GM12878 (cell line): ENCODE measurements at regions not wholly inside any gene's neighbourhood (a gene's known extent, or its start where the extent isn't known, plus 50 kb on each side); places are given as distances from the start of the nearest gene placed in this dataset.

ENCODE experiments used
- ATAC-seq: fragments of 200-7000 bp; cut with Tn5 transposase; 3 replicates; pipeline ENCODE4 v1.9.1; 2020; ENCODE audit warnings: mild to moderate bottlenecking, moderate library complexity
- BruUV-seq: library from RNA; stranded (reverse); fragments of 400-500 nt; replicated peaks from 2 replicates; lab custom pipeline; 2021; lab: Mats Ljungman, UMichigan
- CTCF ChIA-PET: fragments of 300-600 bp; sonication (Branson Sonifier 250); formaldehyde crosslinking; extraction: SDS; loops from one replicate; lab custom pipeline; 2021; ENCODE audit warnings: inconsistent platforms; lab: Yijun Ruan, JAX
- POLR2A ChIA-PET: fragments of 350-600 bp; formaldehyde crosslinking; extraction: SDS; loops from one replicate; lab custom pipeline; 2021; ENCODE audit warnings: inconsistent platforms; lab: Charles Lee
- RAD21 ChIA-PET: fragments of 300-600 bp; sonication (Branson Sonifier 250); formaldehyde crosslinking; loops from one replicate; lab custom pipeline; 2023; ENCODE audit warnings: antibody characterized with exemption; ENCODE audit not compliant: unreplicated experiment; lab: Charles Lee
- SMC1A ChIA-PET: fragments of 300-600 bp; sonication (Branson Sonifier 250); formaldehyde crosslinking; loops from one replicate; lab custom pipeline; 2023; ENCODE audit not compliant: unreplicated experiment, uncharacterized antibody; lab: Charles Lee
- DNase-seq: peaks from one replicate; pipeline ENCODE4 v3.0.0-alpha.2; 2011; ENCODE audit warnings: low read depth, low spot score
- FAIRE-seq: peaks from 3 replicates; lab custom pipeline; 2011; peaks lifted over from hg19 to GRCh38; lab: Jason Lieb, UNC
- H2AFZ ChIP-seq: 2 replicates; pipeline ENCODE4 v1.6.0; 2011; ENCODE audit warnings: low read depth, low read length, control low read depth; ENCODE audit not compliant: control insufficient read depth
- H3K27ac ChIP-seq: 2 replicates; pipeline ENCODE4 v1.5.1; 2011; ENCODE audit warnings: control low read depth; ENCODE audit not compliant: control insufficient read depth, insufficient read depth
- H3K27me3 ChIP-seq, 2 experiments: replicated peaks in 1 of 2; 2 replicates each; pipeline versions ENCODE4 v1.6.0 to v1.6.1; 2011; ENCODE audit warnings: low read length in 1 of 2; ENCODE audit not compliant: control insufficient read depth in 2 of 2, insufficient read depth in 2 of 2
- H3K36me3 ChIP-seq, 2 experiments: 2 replicates each; pipeline ENCODE4 v1.5.1; 2011; ENCODE audit warnings: low read length in 1 of 2; ENCODE audit not compliant: control insufficient read depth in 2 of 2, insufficient read depth in 2 of 2
- H3K4me1 ChIP-seq: 2 replicates; pipeline ENCODE4 v1.6.1; 2011; ENCODE audit warnings: mild to moderate bottlenecking, low read length, moderate library complexity, mixed read lengths; ENCODE audit not compliant: control insufficient read depth, insufficient read depth
- H3K4me2 ChIP-seq: 2 replicates; pipeline ENCODE4 v1.6.0; 2011; ENCODE audit warnings: control low read depth; ENCODE audit not compliant: control insufficient read depth, insufficient read depth
- H3K4me3 ChIP-seq: fragments of 200-600 bp; sonication (generic); 2 replicates; pipeline ENCODE4 v1.5.1; 2016
- H3K79me2 ChIP-seq: 2 replicates; pipeline ENCODE4 v1.6.0; 2011; ENCODE audit warnings: low read length; ENCODE audit not compliant: control insufficient read depth, insufficient read depth
- H3K9ac ChIP-seq: 2 replicates; pipeline ENCODE4 v1.8.0; 2011; ENCODE audit warnings: low read length, control low read depth, mixed read lengths; ENCODE audit not compliant: control insufficient read depth, insufficient read depth
- H3K9me3 ChIP-seq: replicated peaks from 3 replicates; pipeline ENCODE4 v1.5.1; 2011; ENCODE audit warnings: mild to moderate bottlenecking, low read length; ENCODE audit not compliant: control insufficient read depth, insufficient read depth
- H4K20me1 ChIP-seq: 2 replicates; pipeline ENCODE4 v1.6.0; 2011; ENCODE audit not compliant: control insufficient read depth, insufficient read depth
- ASH2L ChIP-seq: fragments of 300-600, 200-600 bp; sonication (generic); IDR thresholded peaks from 2 replicates; pipeline ENCODE4 v1.6.1; 2017; ENCODE audit warnings: low read depth, mild to moderate bottlenecking, borderline replicate concordance
- ETV6 ChIP-seq, 2 experiments: fragments of 450-650 bp in 1 of 2; IDR thresholded peaks in 1 of 2; conservative IDR thresholded peaks in 1 of 2; 2 replicates each; pipeline ENCODE4 v1.6.1; 2014; ENCODE audit warnings: antibody characterized with exemption in 1 of 2, borderline replicate concordance in 1 of 2, low read depth in 1 of 2, mild to moderate bottlenecking in 1 of 2, moderate library complexity in 1 of 2
- MXI1 ChIP-seq: fragments of 150-350 bp; IDR thresholded peaks from 2 replicates; pipeline ENCODE4 v1.6.1; 2011; ENCODE audit warnings: low read depth, mild to moderate bottlenecking, inconsistent platforms, low read length, improper control_type of control experiment
- MYB ChIP-seq: fragments of 150-350 bp; IDR thresholded peaks from 2 replicates; pipeline ENCODE4 v1.6.1; 2014; ENCODE audit warnings: mild to moderate bottlenecking, low read depth, low read length, borderline replicate concordance
- RELA ChIP-seq: fragments of 450-650 bp; IDR thresholded peaks from 2 replicates; pipeline ENCODE4 v1.8.0; 2014; ENCODE audit warnings: borderline replicate concordance; ENCODE audit not compliant: partially characterized antibody
- RFX5 ChIP-seq: IDR thresholded peaks from 2 replicates; pipeline ENCODE4 v1.6.1; 2011; ENCODE audit warnings: low read depth, low read length, improper control_type of control experiment
- SP1 ChIP-seq: IDR thresholded peaks from one replicate; pipeline ENCODE4 v1.6.1; 2011; ENCODE audit warnings: low read depth, low read length
- SREBF1 ChIP-seq: IDR thresholded peaks from 2 replicates; pipeline ENCODE4 v1.6.1; 2012; ENCODE audit warnings: mild to moderate bottlenecking, low read length
- ZNF687 ChIP-seq: fragments of 450-650 bp; IDR thresholded peaks from 2 replicates; pipeline ENCODE4 v1.6.1; 2017; ENCODE audit warnings: mild to moderate bottlenecking, moderate library complexity
- WGBS: methylation state at CpG from one replicate; pipeline ENCODE4 v1.1.6; 2016; ENCODE audit warnings: low lambda C conversion rate; ENCODE audit not compliant: insufficient replicate concordance, insufficient coverage; ENCODE audit errors: missing lambda C conversion rate; 5-methylcytosine and 5-hydroxymethylcytosine counted together
- in situ Hi-C: fragments of 300-500 bp; cut with MboI; formaldehyde crosslinking; loops from 9 replicates; pipeline ENCODE4 v1.14.3; 2018; ENCODE audit warnings: mixed read lengths
- intact Hi-C: fragments of 100-400 bp; cut with micrococcal nuclease; formaldehyde crosslinking; loops from one replicate; pipeline ENCODE4 v1.14.2; 2022; ENCODE audit not compliant: unreplicated experiment
- TF ChIP-seq, protein P1 (sequence below): IDR thresholded peaks from 2 replicates; pipeline ENCODE4 v1.6.1; 2012; ENCODE audit warnings: mild to moderate bottlenecking, low read depth, low read length

DNA sequence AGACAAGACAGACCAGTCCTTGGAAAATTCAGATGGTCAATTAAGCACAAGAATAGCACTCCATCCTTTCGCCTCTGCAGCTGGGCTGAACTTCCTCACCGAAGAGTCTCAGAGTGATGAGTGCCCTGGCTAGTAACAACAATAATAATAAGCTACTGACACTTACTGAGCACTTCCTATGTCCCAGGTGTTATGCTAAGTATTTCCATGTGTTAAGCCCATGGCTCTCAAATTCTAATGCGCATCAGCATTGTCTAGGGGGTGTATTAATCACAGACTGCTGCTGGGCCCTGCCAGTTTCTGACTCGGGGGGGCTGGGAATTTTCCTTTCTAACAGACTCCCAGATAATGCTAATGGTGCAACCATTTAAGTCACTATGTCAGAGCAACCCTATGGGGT, 118.2 kb upstream of the LRFN2 start:
- in situ Hi-C loops (no loop called here), intact Hi-C loops (no loop called here)
- TF ChIP-seq, protein P1, sequence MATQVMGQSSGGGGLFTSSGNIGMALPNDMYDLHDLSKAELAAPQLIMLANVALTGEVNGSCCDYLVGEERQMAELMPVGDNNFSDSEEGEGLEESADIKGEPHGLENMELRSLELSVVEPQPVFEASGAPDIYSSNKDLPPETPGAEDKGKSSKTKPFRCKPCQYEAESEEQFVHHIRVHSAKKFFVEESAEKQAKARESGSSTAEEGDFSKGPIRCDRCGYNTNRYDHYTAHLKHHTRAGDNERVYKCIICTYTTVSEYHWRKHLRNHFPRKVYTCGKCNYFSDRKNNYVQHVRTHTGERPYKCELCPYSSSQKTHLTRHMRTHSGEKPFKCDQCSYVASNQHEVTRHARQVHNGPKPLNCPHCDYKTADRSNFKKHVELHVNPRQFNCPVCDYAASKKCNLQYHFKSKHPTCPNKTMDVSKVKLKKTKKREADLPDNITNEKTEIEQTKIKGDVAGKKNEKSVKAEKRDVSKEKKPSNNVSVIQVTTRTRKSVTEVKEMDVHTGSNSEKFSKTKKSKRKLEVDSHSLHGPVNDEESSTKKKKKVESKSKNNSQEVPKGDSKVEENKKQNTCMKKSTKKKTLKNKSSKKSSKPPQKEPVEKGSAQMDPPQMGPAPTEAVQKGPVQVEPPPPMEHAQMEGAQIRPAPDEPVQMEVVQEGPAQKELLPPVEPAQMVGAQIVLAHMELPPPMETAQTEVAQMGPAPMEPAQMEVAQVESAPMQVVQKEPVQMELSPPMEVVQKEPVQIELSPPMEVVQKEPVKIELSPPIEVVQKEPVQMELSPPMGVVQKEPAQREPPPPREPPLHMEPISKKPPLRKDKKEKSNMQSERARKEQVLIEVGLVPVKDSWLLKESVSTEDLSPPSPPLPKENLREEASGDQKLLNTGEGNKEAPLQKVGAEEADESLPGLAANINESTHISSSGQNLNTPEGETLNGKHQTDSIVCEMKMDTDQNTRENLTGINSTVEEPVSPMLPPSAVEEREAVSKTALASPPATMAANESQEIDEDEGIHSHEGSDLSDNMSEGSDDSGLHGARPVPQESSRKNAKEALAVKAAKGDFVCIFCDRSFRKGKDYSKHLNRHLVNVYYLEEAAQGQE, result no peak
- no peak for TF ChIP-seq ETV6 (conservative IDR thresholded peaks at IDR 0.05 in 1 of 2, IDR thresholded peaks at IDR 0.05 in 1 of 2; ENCODE audit: borderline replicate concordance in 1 of 2, low read depth in 1 of 2)
- TF ChIP-seq ZNF687, result no peak
- no peak for TF ChIP-seq SREBF1
- TF ChIP-seq ASH2L, result no peak
- no peak for TF ChIP-seq SP1
- no peak for TF ChIP-seq MYB
- no peak for TF ChIP-seq RFX5
- no peak for TF ChIP-seq MXI1
- no peak for TF ChIP-seq RELA
- Histone ChIP-seq H2AFZ (no peak overlapping the region), H3K4me3 (no peak overlapping the region), H3K4me2 (no peak overlapping the region), H3K79me2 (no peaks in the 10 kb centered on the region), H4K20me1 (no peaks in the 10 kb centered on the region; the same call in 1 of the 2 replicates), H3K27ac (no peak overlapping the region), H3K9me3 (no peaks in the 10 kb centered on the region), H3K27me3 (peaks cover 0 to 2% of the 10 kb centered on the region in 2 experiments; a peak in 2 of 4 replicates), H3K9ac (no peak overlapping the region), H3K36me3 (no peaks in the 10 kb centered on the region), H3K4me1 (no peaks in the 10 kb centered on the region)
- 38% methylated on average over 4 of the region's 4 CpGs for WGBS
- ChIA-PET SMC1A (no interaction called here), RAD21 (no interaction called here), CTCF (interaction anchor here (1.0 kb wide), 1 partner anchor 15 kb away, joined by 3 read pairs; no protein-coding TSS in a partner anchor), POLR2A (no interaction called here)
- no peak for DNase-seq
- no peak for ATAC-seq
- no peak for FAIRE-seq
- no TSS peak for BruUV-seq
